Thymus (tissue), 11 donors: ENCODE measurements at regions not wholly inside any gene's neighbourhood (a gene's known extent, or its start where the extent isn't known, plus 50 kb on each side); places are given as distances from the start of the nearest gene placed in this dataset.

ENCODE experiments used
- DNase-seq, 9 donors: peaks; one replicate each; pipeline ENCODE4 v3.0.0-alpha.2; 2013; ENCODE audit warnings: low spot score in 9 of 9, low read depth in 6 of 9, missing footprints in 1 of 9
- H3K27ac ChIP-seq, 2 donors: one replicate each; pipeline ENCODE4 v1.5.1; 2013; ENCODE audit warnings: control low read depth in 1 of 2, low read depth in 1 of 2, low read length in 1 of 2, mild to moderate bottlenecking in 1 of 2, moderate library complexity in 1 of 2
- H3K27me3 ChIP-seq, 2 donors: one replicate each; pipeline ENCODE4 v1.5.1; 2013; ENCODE audit warnings: low read length in 1 of 2; ENCODE audit not compliant: control insufficient read depth in 2 of 2, insufficient read depth in 1 of 2
- H3K36me3 ChIP-seq, 2 donors: one replicate each; pipeline ENCODE4 v1.5.1; 2013; ENCODE audit warnings: low read length in 1 of 2, mild to moderate bottlenecking in 1 of 2, moderate library complexity in 1 of 2; ENCODE audit not compliant: control insufficient read depth in 2 of 2, insufficient read depth in 2 of 2
- H3K4me1 ChIP-seq, 2 donors: one replicate each; pipeline ENCODE4 v1.5.1; 2013; ENCODE audit warnings: low read length in 2 of 2; ENCODE audit not compliant: control insufficient read depth in 2 of 2, insufficient read depth in 2 of 2
- H3K4me3 ChIP-seq, 2 donors: one replicate each; pipeline ENCODE4 v1.5.1; 2013; ENCODE audit warnings: low read length in 2 of 2, control low read depth in 1 of 2, mild to moderate bottlenecking in 1 of 2
- H3K9me3 ChIP-seq, 2 donors: one replicate each; pipeline ENCODE4 v1.5.1; 2013; ENCODE audit warnings: low read length in 1 of 2, mild to moderate bottlenecking in 1 of 2; ENCODE audit not compliant: control insufficient read depth in 2 of 2, insufficient read depth in 1 of 2
- WGBS: extraction: QIAGEN DNeasy Blood & Tissue Kit; methylation state at CpG from one replicate; pipeline ENCODE4 v1.1.7; 2013; 5-methylcytosine and 5-hydroxymethylcytosine counted together
- donor health status: healthy.

GRCh38 chr3:177894081-177894728 lies 642.0 kb upstream of the KCNMB2 start:
- 92% methylated on average over 5 of the region's 5 CpGs for WGBS
- H3K27ac ChIP-seq = no peak overlapping the region
- H3K27me3 ChIP-seq = no peaks in the 10 kb centered on the region
- H3K36me3 ChIP-seq = no peaks in the 10 kb centered on the region
- no peak for DNase-seq
- H3K4me3 ChIP-seq = no peak overlapping the region
- peaks cover 1 to 12% of the 10 kb centered on the region in 2 donors for H3K9me3 ChIP-seq
- no peaks in the 10 kb centered on the region for H3K4me1 ChIP-seq

- Histone ChIP-seq H3K9me3 (peaks cover 6 to 21% of the 10 kb centered on the region in 2 donors), H3K36me3 (no peaks in the 10 kb centered on the region), H3K4me1 (no peaks in the 10 kb centered on the region), H3K27ac (no peak overlapping the region), H3K4me3 (no peak overlapping the region), H3K27me3 (no peaks in the 10 kb centered on the region)
- WGBS = 97% methylated on average over 1 of the region's 1 CpG
- DNase-seq = no peak
These were observed 638.1 kb upstream of the KCNMB2 start for GRCh38 chr3:177898185-177898584.

- no peak for DNase-seq
- no peak overlapping the region for H3K27ac ChIP-seq
- H3K36me3 ChIP-seq = no peaks in the 10 kb centered on the region
- WGBS = 98% methylated on average over 9 of the region's 9 CpGs
- no peaks in the 10 kb centered on the region for H3K27me3 ChIP-seq
- no peaks in the 10 kb centered on the region for H3K4me1 ChIP-seq
- peaks cover 6 to 21% of the 10 kb centered on the region in 2 donors for H3K9me3 ChIP-seq
- no peak overlapping the region for H3K4me3 ChIP-seq
These were observed 636.8 kb upstream of the KCNMB2 start for GRCh38 chr3:177899275-177900067.

- WGBS = 98% methylated on average over 5 of the region's 5 CpGs
- no peak for DNase-seq
- H3K36me3 ChIP-seq = no peaks in the 10 kb centered on the region
- no peaks in the 10 kb centered on the region for H3K27me3 ChIP-seq
- H3K27ac ChIP-seq = no peak overlapping the region
- H3K9me3 ChIP-seq = peaks cover 6 to 21% of the 10 kb centered on the region in 2 donors
- H3K4me1 ChIP-seq = no peaks in the 10 kb centered on the region
- no peak overlapping the region for H3K4me3 ChIP-seq
These were observed 633.4 kb upstream of the KCNMB2 start for GRCh38 chr3:177902876-177903275.

- Histone ChIP-seq H3K9me3 (peaks cover 2 to 5% of the 10 kb centered on the region in 2 donors), H3K27me3 (no peaks in the 10 kb centered on the region), H3K4me3 (no peak overlapping the region), H3K27ac (no peak overlapping the region), H3K36me3 (no peaks in the 10 kb centered on the region), H3K4me1 (no peaks in the 10 kb centered on the region)
- DNase-seq = no peak
These were observed 631.6 kb upstream of the KCNMB2 start for GRCh38 chr3:177904621-177905020.

GRCh38 chr3:177905173-177906125 lies 630.8 kb upstream of the KCNMB2 start:
- Histone ChIP-seq H3K27ac (no peak overlapping the region), H3K27me3 (no peaks in the 10 kb centered on the region), H3K36me3 (no peaks in the 10 kb centered on the region), H3K4me1 (no peaks in the 10 kb centered on the region), H3K9me3 (no peaks in the 10 kb centered on the region), H3K4me3 (no peak overlapping the region)
- WGBS = 94% methylated on average over 4 of the region's 4 CpGs
- DNase-seq = no peak

- Histone ChIP-seq H3K4me1 (no peaks in the 10 kb centered on the region), H3K27ac (no peak overlapping the region), H3K36me3 (no peaks in the 10 kb centered on the region), H3K9me3 (no peaks in the 10 kb centered on the region), H3K27me3 (no peaks in the 10 kb centered on the region), H3K4me3 (no peak overlapping the region)
- no peak for DNase-seq
- 92% methylated on average over 4 of the region's 4 CpGs for WGBS
These were observed 630.1 kb upstream of the KCNMB2 start for GRCh38 chr3:177906126-177906511.

- Histone ChIP-seq H3K4me3 (no peak overlapping the region), H3K27me3 (no peaks in the 10 kb centered on the region), H3K4me1 (no peaks in the 10 kb centered on the region), H3K36me3 (no peaks in the 10 kb centered on the region), H3K27ac (no peak overlapping the region), H3K9me3 (no peaks in the 10 kb centered on the region)
- no peak for DNase-seq
- 95% methylated on average over 5 of the region's 5 CpGs for WGBS
These were observed 629.5 kb upstream of the KCNMB2 start for GRCh38 chr3:177906578-177907229.
